ENCODE measurements at regions not wholly inside any gene's neighbourhood (a gene's known extent, or its start where the extent isn't known, plus 50 kb on each side); places are given as distances from the start of the nearest gene placed in this dataset.
A peak's percentile ranks its signal among the peaks of the same experiment; 100 is the strongest.

DNA sequence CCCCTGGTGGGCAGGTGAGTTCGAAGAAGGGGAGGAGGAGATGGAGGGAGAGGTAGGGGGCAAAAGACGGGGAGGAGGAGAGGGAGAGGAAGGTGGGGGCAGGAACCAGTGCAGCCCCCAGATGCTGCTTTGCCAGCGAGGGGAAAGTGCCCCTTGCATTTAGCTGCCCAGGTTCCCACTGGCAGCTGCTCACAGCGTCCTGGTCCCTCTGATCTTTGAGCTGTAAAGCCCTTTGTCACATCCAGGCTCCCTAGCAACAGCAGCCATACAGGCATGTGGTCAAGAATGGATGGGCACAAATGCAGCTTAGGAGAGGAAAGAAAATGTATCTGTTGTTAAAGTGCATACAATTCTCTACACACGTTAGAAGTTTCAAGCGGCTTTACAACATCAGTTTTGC, 160.9 kb downstream of the CD83 start:
- TF ChIP-seq, protein P1, sequence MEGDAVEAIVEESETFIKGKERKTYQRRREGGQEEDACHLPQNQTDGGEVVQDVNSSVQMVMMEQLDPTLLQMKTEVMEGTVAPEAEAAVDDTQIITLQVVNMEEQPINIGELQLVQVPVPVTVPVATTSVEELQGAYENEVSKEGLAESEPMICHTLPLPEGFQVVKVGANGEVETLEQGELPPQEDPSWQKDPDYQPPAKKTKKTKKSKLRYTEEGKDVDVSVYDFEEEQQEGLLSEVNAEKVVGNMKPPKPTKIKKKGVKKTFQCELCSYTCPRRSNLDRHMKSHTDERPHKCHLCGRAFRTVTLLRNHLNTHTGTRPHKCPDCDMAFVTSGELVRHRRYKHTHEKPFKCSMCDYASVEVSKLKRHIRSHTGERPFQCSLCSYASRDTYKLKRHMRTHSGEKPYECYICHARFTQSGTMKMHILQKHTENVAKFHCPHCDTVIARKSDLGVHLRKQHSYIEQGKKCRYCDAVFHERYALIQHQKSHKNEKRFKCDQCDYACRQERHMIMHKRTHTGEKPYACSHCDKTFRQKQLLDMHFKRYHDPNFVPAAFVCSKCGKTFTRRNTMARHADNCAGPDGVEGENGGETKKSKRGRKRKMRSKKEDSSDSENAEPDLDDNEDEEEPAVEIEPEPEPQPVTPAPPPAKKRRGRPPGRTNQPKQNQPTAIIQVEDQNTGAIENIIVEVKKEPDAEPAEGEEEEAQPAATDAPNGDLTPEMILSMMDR (IDR thresholded peaks at IDR 0.05; ENCODE audit: insufficient read depth, low read depth, low read length, missing control alignments) = no peak
- no peak for DNase-seq (ENCODE audit: low read depth)
- H3K4me3 ChIP-seq (ENCODE audit: low read length) = no peak overlapping the region

DNA sequence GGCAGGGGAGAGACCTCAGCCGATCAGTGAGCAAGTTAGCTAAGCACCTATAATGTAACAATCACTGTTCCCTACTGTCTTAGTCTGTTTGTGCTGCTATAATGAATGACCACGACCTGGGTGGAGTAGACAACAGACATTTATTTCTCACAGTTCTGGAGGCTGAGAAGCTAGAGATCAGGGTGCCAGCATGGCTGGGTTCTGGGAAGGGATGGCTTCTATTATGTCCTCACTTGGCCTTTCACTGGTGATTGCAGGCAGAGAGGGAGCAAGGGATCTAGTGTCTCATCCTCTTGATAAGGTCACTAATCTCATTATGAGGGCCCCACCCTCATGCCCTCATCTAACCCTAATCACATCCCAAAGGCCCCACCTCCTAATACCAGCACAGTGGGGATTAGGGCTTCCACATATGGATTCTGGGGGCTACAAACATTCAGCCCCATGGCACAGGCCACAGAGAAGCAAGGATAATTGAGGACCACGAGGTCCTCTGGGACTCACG, 162.5 kb downstream of the CD83 start:
- TF ChIP-seq, protein P1 (IDR thresholded peaks at IDR 0.05; ENCODE audit: insufficient read depth, low read depth, low read length, missing control alignments) = no peak
- no peak for DNase-seq (ENCODE audit: low read depth)
- no peak overlapping the region for H3K4me3 ChIP-seq (ENCODE audit: low read length)

GRCh38 chr6:14280766-14281293, 163.3 kb downstream of the CD83 start:
- no peak overlapping the region for H3K4me3 ChIP-seq (ENCODE audit: low read length)
- TF ChIP-seq, protein P1 (IDR thresholded peaks at IDR 0.05; ENCODE audit: insufficient read depth, low read depth, low read length, missing control alignments) = no peak
- DNase-seq (ENCODE audit: low read depth) = no peak

DNA sequence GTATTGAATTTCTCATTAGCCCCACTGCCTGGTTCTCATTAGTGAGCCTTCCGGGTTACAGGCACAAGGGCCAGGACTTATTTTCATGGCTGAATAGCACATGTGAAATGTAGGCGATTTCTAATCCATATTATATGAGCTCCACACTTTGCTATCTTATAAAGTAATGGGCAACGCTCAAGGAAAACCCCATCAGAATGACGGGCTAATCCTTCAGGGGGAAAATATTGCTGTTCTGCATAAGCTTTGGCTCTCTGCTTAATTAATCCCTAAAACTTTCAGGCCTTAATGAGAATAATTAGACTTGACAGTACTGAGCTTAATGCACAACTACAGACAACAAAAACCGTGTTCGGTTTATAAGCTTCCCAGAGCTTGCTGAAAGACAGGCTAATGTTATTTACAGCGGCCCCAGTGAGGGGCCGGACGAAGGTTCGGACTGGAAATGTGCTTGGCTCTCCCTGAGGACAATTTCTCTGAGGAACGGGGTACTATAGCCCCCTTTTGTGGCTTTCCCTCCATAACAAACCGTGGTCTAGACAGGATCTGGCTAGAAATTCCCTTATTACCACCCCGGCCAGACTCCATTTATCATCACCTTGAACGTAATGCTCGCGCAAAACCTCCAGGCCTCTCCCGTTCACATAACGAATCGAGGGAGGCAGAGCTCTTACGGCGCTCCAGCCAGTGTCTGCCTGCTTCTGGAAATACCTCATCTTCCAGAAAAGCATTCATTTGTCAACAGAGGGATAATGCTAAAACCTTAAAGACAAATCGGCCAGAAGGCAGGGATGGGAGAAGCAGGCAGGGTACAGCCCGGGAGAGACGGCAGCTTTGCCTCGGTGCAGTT, 164.5 kb downstream of the CD83 start:
- DNase-seq (ENCODE audit: low read depth) = no peak
- TF ChIP-seq, protein P1 (IDR thresholded peaks at IDR 0.05; ENCODE audit: insufficient read depth, low read depth, low read length, missing control alignments) = no peak
- no peak overlapping the region for H3K4me3 ChIP-seq (ENCODE audit: low read length)

DNA sequence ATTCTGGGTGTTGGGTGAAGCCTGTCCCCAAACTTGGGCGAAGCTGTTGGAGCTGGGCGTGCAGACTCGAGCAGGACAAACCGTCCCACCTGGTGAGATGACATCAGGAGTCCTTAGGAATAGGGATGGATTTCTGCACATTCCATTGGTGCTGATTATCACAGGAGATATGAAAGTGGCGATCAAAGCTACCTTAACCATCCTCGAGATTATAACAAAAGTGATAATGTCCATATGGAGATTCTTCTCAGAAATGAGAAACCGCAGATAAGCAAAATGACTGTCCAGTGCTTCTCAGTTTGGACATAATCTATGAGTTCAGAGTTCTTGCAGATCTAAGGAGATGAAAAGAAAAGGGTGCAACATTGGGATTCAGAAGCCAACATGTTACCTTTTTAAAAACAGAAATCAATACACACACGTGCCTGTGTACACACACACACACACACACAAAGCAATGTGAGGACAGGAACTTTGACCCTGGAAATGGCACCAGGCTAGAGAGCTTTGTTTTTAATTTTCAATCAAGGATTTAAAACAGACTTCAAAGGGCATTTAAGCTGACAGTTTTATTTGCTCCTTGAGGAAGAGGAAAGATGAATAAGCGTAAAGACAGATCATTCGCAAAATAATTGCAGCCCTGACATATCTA, 165.4 kb downstream of the CD83 start:
- H3K4me3 ChIP-seq (ENCODE audit: low read length) = no peak overlapping the region
- DNase-seq (ENCODE audit: low read depth) = no peak
- TF ChIP-seq, protein P1 (IDR thresholded peaks at IDR 0.05; ENCODE audit: insufficient read depth, low read depth, low read length, missing control alignments) = no peak

- peak; percentile 46 for DNase-seq (ENCODE audit: low read depth)
- H3K4me3 ChIP-seq (ENCODE audit: low read length) = no peak overlapping the region
- TF ChIP-seq, protein P1 (IDR thresholded peaks at IDR 0.05; ENCODE audit: insufficient read depth, low read depth, low read length, missing control alignments) = peak; percentile 30
These were observed 166.1 kb downstream of the CD83 start for GRCh38 chr6:14283600-14284235.
